ENCODE measurements at regions not wholly inside any gene's neighbourhood (a gene's known extent, or its start where the extent isn't known, plus 50 kb on each side); places are given as distances from the start of the nearest gene placed in this dataset.
A peak's percentile ranks its signal among the peaks of the same experiment; 100 is the strongest.

- no peak for DNase-seq
Observed at GRCh38 chr14:101461891-101462290, 99.4 kb upstream of the DIO3 start.

GRCh38 chr14:101462726-101463565, 98.3 kb upstream of the DIO3 start:
- no peak for DNase-seq

- DNase-seq, result no peak
Observed at GRCh38 chr14:101463566-101464171, 97.6 kb upstream of the DIO3 start.

- DNase-seq, result no peak
Observed at GRCh38 chr14:101464310-101464983, 96.8 kb upstream of the DIO3 start.

- no peak for DNase-seq
Observed at GRCh38 chr14:101464984-101465794, 96.1 kb upstream of the DIO3 start.

GRCh38 chr14:101465795-101466448, 95.4 kb upstream of the DIO3 start:
- DNase-seq, result no peak

GRCh38 chr14:101466456-101467180, 94.7 kb upstream of the DIO3 start:
- no peak for DNase-seq

- no peak for DNase-seq
Observed at GRCh38 chr14:101467181-101467926, 93.9 kb upstream of the DIO3 start.

GRCh38 chr14:101469382-101470247, 91.7 kb upstream of the DIO3 start:
- DNase-seq, result no peak

GRCh38 chr14:101470266-101470665, 91.0 kb upstream of the DIO3 start:
- no peak for DNase-seq

GRCh38 chr14:101471723-101472517, 89.4 kb upstream of the DIO3 start:
- DNase-seq, result no peak

- no peak for DNase-seq
Observed at GRCh38 chr14:101472518-101472849, 88.8 kb upstream of the DIO3 start.

GRCh38 chr14:101473045-101473729, 88.1 kb upstream of the DIO3 start:
- DNase-seq, result no peak

- no peak for DNase-seq
Observed at GRCh38 chr14:101473795-101474562, 87.3 kb upstream of the DIO3 start.

GRCh38 chr14:101474563-101475455, 86.5 kb upstream of the DIO3 start:
- no peak for DNase-seq

- DNase-seq, result peak; percentile 18
Observed at GRCh38 chr14:101475456-101476257, 85.6 kb upstream of the DIO3 start.
